HepG2 (cell line): ENCODE measurements at regions not wholly inside any gene's neighbourhood (a gene's known extent, or its start where the extent isn't known, plus 50 kb on each side); places are given as distances from the start of the nearest gene placed in this dataset.

Experiments used
- ATAC-seq: fragments of 200-7000 bp; cut with Tn5 transposase; 3 replicates; pipeline ENCODE4 v1.9.1; 2020; ENCODE audit warnings: mild to moderate bottlenecking, moderate library complexity
- BruUV-seq: library from RNA; stranded (reverse); fragments of 400-500 nt; replicated peaks from 2 replicates; lab custom pipeline; 2021; lab: Mats Ljungman, UMichigan
- CTCF ChIA-PET: fragments of 300-600 bp; formaldehyde crosslinking; extraction: SDS; loops from one replicate; lab custom pipeline; 2021; ENCODE audit warnings: low total read pairs, inconsistent platforms, low intra/inter-chr PET ratio; lab: Yijun Ruan, JAX
- POLR2A ChIA-PET: fragments of 350-600 bp; sonication (Branson Sonifier 250); formaldehyde crosslinking; loops from one replicate; lab custom pipeline; 2020; ENCODE audit warnings: antibody characterized with exemption, inconsistent platforms; lab: Yijun Ruan, JAX
- DNase-seq: peaks from one replicate; pipeline ENCODE4 v3.0.0-alpha.2; 2015; ENCODE audit warnings: low spot score
- FAIRE-seq: peaks from 3 replicates; lab custom pipeline; 2011; peaks lifted over from hg19 to GRCh38; lab: Jason Lieb, UNC
- H2AFZ ChIP-seq: one replicate; pipeline ENCODE4 v1.6.1; 2011; ENCODE audit warnings: low read length, inconsistent platforms
- H3K27ac ChIP-seq: fragments of 300-600 bp; 3 replicates; pipeline ENCODE4 v1.8.0; 2011; ENCODE audit warnings: mixed run types, mild to moderate bottlenecking, mixed read lengths, low read length, inconsistent platforms; ENCODE audit not compliant: insufficient read depth; ENCODE audit errors: extremely low read length
- H3K27me3 ChIP-seq, 2 experiments: fragments of 200-600 bp in 1 of 2; 2 replicates in 1 of 2; 3 replicates in 1 of 2; pipeline versions ENCODE4 v1.6.0 to v1.8.0; 2011; ENCODE audit warnings: low read length in 2 of 2, mild to moderate bottlenecking in 2 of 2, moderate library complexity in 2 of 2, inconsistent platforms in 1 of 2; ENCODE audit not compliant: insufficient read depth in 2 of 2, control insufficient read depth in 1 of 2
- H3K36me3 ChIP-seq, 2 experiments: fragments of 200-600 bp in 1 of 2; replicated peaks in 1 of 2; 2 replicates in 1 of 2; 3 replicates in 1 of 2; pipeline versions ENCODE4 v1.5.1 to v1.8.0; 2011; ENCODE audit warnings: low read length in 2 of 2, inconsistent platforms in 1 of 2; ENCODE audit not compliant: insufficient read depth in 2 of 2, control insufficient read depth in 1 of 2
- H3K4me1 ChIP-seq: 2 replicates; pipeline ENCODE4 v1.5.1; 2012; ENCODE audit warnings: low read length, inconsistent platforms; ENCODE audit not compliant: insufficient read depth
- H3K4me2 ChIP-seq: 2 replicates; pipeline ENCODE4 v1.6.0; 2011; ENCODE audit warnings: low read depth, low read length, inconsistent platforms
- H3K4me3 ChIP-seq, 3 experiments: fragments of 200-600 bp in 1 of 3; sonication (generic), shearing (Covaris generic) in 1 of 3; replicated peaks in 1 of 3; 2 replicates each; pipeline ENCODE4 v1.5.1; 2011 to 2016; ENCODE audit warnings: low read length in 3 of 3, inconsistent platforms in 2 of 3, low read depth in 2 of 3, mild to moderate bottlenecking in 2 of 3, control low read depth in 1 of 3, mixed read lengths in 1 of 3; ENCODE audit not compliant: insufficient read depth in 1 of 3
- H3K79me2 ChIP-seq: one replicate; pipeline ENCODE4 v1.6.1; 2011; ENCODE audit warnings: low read length, inconsistent platforms; ENCODE audit not compliant: insufficient read depth
- H3K9ac ChIP-seq: 2 replicates; pipeline ENCODE4 v1.6.0; 2011; ENCODE audit warnings: mild to moderate bottlenecking, low read depth, low read length, inconsistent platforms; ENCODE audit not compliant: insufficient read depth
- H3K9me3 ChIP-seq: 2 replicates; pipeline ENCODE4 v1.5.1; 2012; ENCODE audit warnings: mild to moderate bottlenecking, low read length
- H4K20me1 ChIP-seq: 2 replicates; pipeline ENCODE4 v1.6.0; 2011; ENCODE audit warnings: inconsistent platforms, mild to moderate bottlenecking, low read length, moderate library complexity; ENCODE audit not compliant: insufficient read depth
- ARNT2 ChIP-seq: sonication (generic); formaldehyde crosslinking; IDR thresholded peaks from 2 replicates; pipeline ENCODE4 v1.8.0; 2022; ENCODE audit warnings: mild to moderate bottlenecking, low read depth, missing genetic modification reagents, moderate library complexity
- EZH2 ChIP-seq: conservative IDR thresholded peaks from 2 replicates; pipeline ENCODE4 v1.6.1; 2012; ENCODE audit warnings: mild to moderate bottlenecking, low read depth, low read length, moderate library complexity
- FOXK1 ChIP-seq: sonication (generic); formaldehyde crosslinking; IDR thresholded peaks from 2 replicates; pipeline ENCODE4 v1.4.0; 2020; ENCODE audit warnings: low read depth, missing genetic modification reagents, borderline replicate concordance
- HNRNPLL ChIP-seq: fragments of 200-400 bp; formaldehyde crosslinking; IDR thresholded peaks from 2 replicates; pipeline ENCODE4 v1.6.1; 2017; ENCODE audit warnings: mild to moderate bottlenecking, low read depth, low read length; ENCODE audit not compliant: poor library complexity, severe bottlenecking
- KDM4B ChIP-seq: sonication (generic); formaldehyde crosslinking; IDR thresholded peaks from 2 replicates; pipeline ENCODE4 v1.4.0; 2020; ENCODE audit warnings: missing genetic modification reagents
- PHF21A ChIP-seq: sonication (generic); formaldehyde crosslinking; IDR thresholded peaks from 2 replicates; pipeline ENCODE4 v1.5.0; 2020; ENCODE audit warnings: mild to moderate bottlenecking, missing genetic modification reagents
- SMARCC2 ChIP-seq: fragments of 450-650 bp; IDR thresholded peaks from 2 replicates; pipeline ENCODE4 v1.6.1; 2017; ENCODE audit warnings: antibody characterized with exemption, mild to moderate bottlenecking
- SOX13 ChIP-seq, 3 experiments: fragments of 450-650 bp in 1 of 3; sonication (generic) in 1 of 3; formaldehyde crosslinking in 1 of 3; IDR thresholded peaks in 2 of 3; conservative IDR thresholded peaks in 1 of 3; 2 replicates each; pipeline versions ENCODE4 v1.5.0 to v1.6.1; 2016 to 2020; ENCODE audit warnings: antibody characterized with exemption in 1 of 3, mild to moderate bottlenecking in 1 of 3, missing compliant biosample characterization in 1 of 3, missing genetic modification reagents in 1 of 3, moderate library complexity in 1 of 3
- ZFP1 ChIP-seq: IDR thresholded peaks from 2 replicates; pipeline ENCODE4 v1.6.1; 2016
- ZFP36L2 ChIP-seq: sonication (generic); formaldehyde crosslinking; IDR thresholded peaks from 2 replicates; pipeline ENCODE4 v1.4.0; 2020; ENCODE audit warnings: missing genetic modification reagents
- ZNF563 ChIP-seq: sonication (generic); formaldehyde crosslinking; IDR thresholded peaks from 2 replicates; pipeline ENCODE4 v1.8.0; 2022; ENCODE audit warnings: mild to moderate bottlenecking, moderate library complexity, missing genetic modification reagents
- ZNF564 ChIP-seq: sonication (generic); formaldehyde crosslinking; IDR thresholded peaks from 2 replicates; pipeline ENCODE4 v1.8.1; 2023; ENCODE audit warnings: mild to moderate bottlenecking, missing genetic modification reagents
- ZNF629 ChIP-seq: sonication (generic); formaldehyde crosslinking; conservative IDR thresholded peaks from 2 replicates; pipeline ENCODE4 v1.5.0; 2020; ENCODE audit warnings: missing genetic modification reagents
- WGBS: methylation state at CpG from one replicate; pipeline ENCODE4 v1.1.6; 2017; ENCODE audit warnings: low lambda C conversion rate; 5-methylcytosine and 5-hydroxymethylcytosine counted together
- in situ Hi-C: cut with HindIII; loops from 2 replicates; pipeline ENCODE4 v1.10.0; 2017; ENCODE audit warnings: low pct_unique_long_range_greater_than_20kb; ENCODE audit not compliant: extremely low pct_ligation_motif_present
- intact Hi-C: fragments of 100-400 bp; cut with micrococcal nuclease; formaldehyde crosslinking; loops from one replicate; pipeline ENCODE4 v1.10.0; 2022; ENCODE audit not compliant: unreplicated experiment
- TF ChIP-seq, protein P1 (sequence below): sonication (generic); formaldehyde crosslinking; IDR thresholded peaks from 2 replicates; pipeline ENCODE4 v1.8.1; 2023; ENCODE audit warnings: mild to moderate bottlenecking, moderate library complexity, missing genetic modification reagents
- TF ChIP-seq, protein P2 (sequence below): sonication (generic); formaldehyde crosslinking; IDR thresholded peaks from 2 replicates; pipeline ENCODE4 v1.5.0; 2020; ENCODE audit warnings: missing genetic modification reagents, mild to moderate bottlenecking, borderline replicate concordance
- TF ChIP-seq, protein P3 (sequence below): sonication (generic); formaldehyde crosslinking; IDR thresholded peaks from 2 replicates; pipeline ENCODE4 v1.4.0; 2020; ENCODE audit warnings: mild to moderate bottlenecking, missing genetic modification reagents, borderline replicate concordance

DNA sequence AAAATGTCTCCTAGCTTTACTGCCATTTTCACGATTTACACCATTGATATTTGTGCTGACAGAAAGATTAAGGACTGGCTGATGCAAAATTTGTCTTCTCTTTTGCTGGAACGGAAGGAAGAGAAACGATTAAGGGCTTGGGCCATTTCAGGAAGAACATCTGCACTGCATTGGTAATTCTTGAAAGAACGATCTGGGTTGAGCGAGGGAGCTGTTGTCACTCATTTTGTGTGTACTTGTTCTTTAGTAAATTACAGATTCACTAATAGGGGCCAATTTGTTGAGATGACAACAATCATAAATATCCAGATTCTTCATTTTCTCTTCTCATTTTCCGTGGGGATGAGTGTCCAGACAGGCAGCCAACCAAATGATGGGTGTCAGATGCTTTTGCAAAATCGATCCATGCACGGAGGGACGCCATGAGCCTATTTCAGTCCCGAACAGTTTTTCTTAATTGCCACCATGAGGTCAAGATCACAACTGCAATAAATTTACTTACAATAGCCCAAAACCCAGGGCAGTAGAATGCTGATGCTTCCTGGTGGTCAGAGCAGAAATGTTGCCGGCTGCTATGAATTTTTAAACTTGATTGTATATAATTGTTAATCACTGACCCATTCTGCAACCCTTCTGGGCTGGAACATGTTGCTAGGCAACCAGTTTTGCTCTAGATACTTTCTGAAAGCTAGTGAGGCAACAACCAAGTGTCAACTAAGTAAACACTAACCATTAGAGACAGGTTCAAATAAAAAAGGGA lies 132.4 kb upstream of the TIAM1 start (continued):
- TF ChIP-seq, protein P1, sequence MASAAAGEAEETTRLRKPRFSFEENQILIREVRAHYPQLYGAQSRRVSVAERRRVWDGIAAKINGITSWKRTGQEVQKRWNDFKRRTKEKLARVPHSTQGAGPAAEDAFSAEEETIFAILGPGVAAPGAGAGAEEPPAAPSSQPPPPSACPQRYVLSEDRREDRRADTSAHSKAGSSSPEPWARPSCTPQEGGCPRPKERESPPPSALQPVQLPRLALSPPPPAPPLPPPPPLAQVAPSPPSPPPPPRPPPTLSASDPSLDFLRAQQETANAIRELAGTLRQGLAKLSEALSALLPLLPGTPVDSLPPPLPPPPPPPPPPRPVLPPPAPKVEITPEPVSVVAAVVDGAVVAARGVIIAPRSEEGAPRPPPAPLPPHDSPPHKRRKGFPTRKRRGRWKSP = no peak
- no peak for TF ChIP-seq FOXK1 (CRISPR knock-in tag)
- TF ChIP-seq, protein P2, sequence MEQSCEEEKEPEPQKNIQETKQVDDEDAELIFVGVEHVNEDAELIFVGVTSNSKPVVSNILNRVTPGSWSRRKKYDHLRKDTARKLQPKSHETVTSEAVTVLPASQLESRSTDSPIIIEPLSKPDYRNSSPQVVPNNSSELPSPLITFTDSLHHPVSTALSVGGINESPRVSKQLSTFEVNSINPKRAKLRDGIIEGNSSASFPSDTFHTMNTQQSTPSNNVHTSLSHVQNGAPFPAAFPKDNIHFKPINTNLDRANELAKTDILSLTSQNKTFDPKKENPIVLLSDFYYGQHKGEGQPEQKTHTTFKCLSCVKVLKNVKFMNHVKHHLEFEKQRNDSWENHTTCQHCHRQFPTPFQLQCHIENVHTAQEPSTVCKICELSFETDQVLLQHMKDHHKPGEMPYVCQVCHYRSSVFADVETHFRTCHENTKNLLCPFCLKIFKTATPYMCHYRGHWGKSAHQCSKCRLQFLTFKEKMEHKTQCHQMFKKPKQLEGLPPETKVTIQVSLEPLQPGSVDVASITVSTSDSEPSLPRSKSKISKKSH (CRISPR knock-in tag) = no peak
- no peak for TF ChIP-seq ZNF564 (CRISPR knock-in tag)
- no peak for TF ChIP-seq SMARCC2
- TF ChIP-seq HNRNPLL = no peak
- no peak for TF ChIP-seq KDM4B (CRISPR knock-in tag)
- TF ChIP-seq, all 625 proteins: peak for 0

DNA sequence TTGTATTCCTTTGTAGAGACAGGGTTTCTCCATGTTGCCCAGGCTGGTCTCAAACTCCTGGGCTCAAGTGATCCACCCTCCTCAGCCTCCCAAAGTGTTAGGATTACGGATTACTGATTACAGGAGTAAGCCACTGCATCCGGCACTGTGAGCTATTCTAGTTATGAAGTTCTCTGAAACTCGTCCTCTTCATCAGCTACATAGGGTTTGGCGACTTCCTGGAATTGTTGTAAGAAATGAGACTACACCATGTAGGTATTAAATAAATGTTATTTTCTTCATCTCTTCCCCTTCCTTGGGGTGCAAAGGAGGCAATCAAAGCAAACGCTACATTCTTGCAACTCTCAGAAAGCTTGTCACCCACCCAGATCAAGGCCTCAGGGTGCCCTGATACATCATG lies 131.2 kb upstream of the TIAM1 start:
- no peak for FAIRE-seq
- Histone ChIP-seq H2AFZ (no peak overlapping the region), H3K27me3 (no peaks in the 10 kb centered on the region), H3K4me3 (no peak overlapping the region), H3K36me3 (no peaks in the 10 kb centered on the region), H3K79me2 (no peaks in the 10 kb centered on the region), H3K9ac (no peak overlapping the region), H4K20me1 (no peaks in the 10 kb centered on the region), H3K9me3 (peaks cover 3% of the 10 kb centered on the region), H3K4me2 (no peak overlapping the region), H3K4me1 (no peaks in the 10 kb centered on the region), H3K27ac (no peak overlapping the region)
- intact Hi-C loops (no loop called here), in situ Hi-C loops (no loop called here)
- POLR2A ChIA-PET = no interaction called here
- BruUV-seq = no TSS peak
- ATAC-seq = no peak
- CTCF ChIA-PET = no interaction called here
- WGBS = 41% methylated on average over 5 of the region's 5 CpGs
- DNase-seq = no peak
- TF ChIP-seq ZFP36L2 (CRISPR knock-in tag) (no peak), ZNF563 (no peak), ZFP1 (CRISPR knock-in tag) (no peak), SOX13 (IDR thresholded peaks at IDR 0.05) (no peak), SOX13 (CRISPR knock-in tag; conservative IDR thresholded peaks at IDR 0.05 in 1 of 2, IDR thresholded peaks at IDR 0.05 in 1 of 2) (no peak), PHF21A (CRISPR knock-in tag) (no peak), ARNT2 (CRISPR knock-in tag) (no peak), EZH2 (no peak), ZNF629 (no peak)
- TF ChIP-seq, protein P3, sequence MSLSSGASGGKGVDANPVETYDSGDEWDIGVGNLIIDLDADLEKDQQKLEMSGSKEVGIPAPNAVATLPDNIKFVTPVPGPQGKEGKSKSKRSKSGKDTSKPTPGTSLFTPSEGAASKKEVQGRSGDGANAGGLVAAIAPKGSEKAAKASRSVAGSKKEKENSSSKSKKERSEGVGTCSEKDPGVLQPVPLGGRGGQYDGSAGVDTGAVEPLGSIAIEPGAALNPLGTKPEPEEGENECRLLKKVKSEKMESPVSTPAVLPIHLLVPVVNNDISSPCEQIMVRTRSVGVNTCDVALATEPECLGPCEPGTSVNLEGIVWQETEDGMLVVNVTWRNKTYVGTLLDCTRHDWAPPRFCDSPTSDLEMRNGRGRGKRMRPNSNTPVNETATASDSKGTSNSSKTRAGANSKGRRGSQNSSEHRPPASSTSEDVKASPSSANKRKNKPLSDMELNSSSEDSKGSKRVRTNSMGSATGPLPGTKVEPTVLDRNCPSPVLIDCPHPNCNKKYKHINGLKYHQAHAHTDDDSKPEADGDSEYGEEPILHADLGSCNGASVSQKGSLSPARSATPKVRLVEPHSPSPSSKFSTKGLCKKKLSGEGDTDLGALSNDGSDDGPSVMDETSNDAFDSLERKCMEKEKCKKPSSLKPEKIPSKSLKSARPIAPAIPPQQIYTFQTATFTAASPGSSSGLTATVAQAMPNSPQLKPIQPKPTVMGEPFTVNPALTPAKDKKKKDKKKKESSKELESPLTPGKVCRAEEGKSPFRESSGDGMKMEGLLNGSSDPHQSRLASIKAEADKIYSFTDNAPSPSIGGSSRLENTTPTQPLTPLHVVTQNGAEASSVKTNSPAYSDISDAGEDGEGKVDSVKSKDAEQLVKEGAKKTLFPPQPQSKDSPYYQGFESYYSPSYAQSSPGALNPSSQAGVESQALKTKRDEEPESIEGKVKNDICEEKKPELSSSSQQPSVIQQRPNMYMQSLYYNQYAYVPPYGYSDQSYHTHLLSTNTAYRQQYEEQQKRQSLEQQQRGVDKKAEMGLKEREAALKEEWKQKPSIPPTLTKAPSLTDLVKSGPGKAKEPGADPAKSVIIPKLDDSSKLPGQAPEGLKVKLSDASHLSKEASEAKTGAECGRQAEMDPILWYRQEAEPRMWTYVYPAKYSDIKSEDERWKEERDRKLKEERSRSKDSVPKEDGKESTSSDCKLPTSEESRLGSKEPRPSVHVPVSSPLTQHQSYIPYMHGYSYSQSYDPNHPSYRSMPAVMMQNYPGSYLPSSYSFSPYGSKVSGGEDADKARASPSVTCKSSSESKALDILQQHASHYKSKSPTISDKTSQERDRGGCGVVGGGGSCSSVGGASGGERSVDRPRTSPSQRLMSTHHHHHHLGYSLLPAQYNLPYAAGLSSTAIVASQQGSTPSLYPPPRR (CRISPR knock-in tag) = no peak
